Choroid plexus epithelial cell (primary cell): ENCODE measurements at regions not wholly inside any gene's neighbourhood (a gene's known extent, or its start where the extent isn't known, plus 50 kb on each side); places are given as distances from the start of the nearest gene placed in this dataset.
A peak's percentile ranks its signal among the peaks of the same experiment; 100 is the strongest.

Source experiments
- DNase-seq: peaks from one replicate; pipeline ENCODE4 v3.0.0-alpha.2; 2010; ENCODE audit warnings: low read depth
- H3K4me3 ChIP-seq: 2 replicates; pipeline ENCODE4 v1.5.1; 2011; ENCODE audit warnings: low read depth, mild to moderate bottlenecking, control low read depth, low read length, moderate library complexity
- CTCF ChIP-seq: conservative IDR thresholded peaks from 2 replicates; pipeline ENCODE4 v1.5.1; 2011; ENCODE audit warnings: low read depth, mild to moderate bottlenecking, control low read depth, inconsistent platforms, low read length, moderate library complexity

- DNase-seq, result no peak
- H3K4me3 ChIP-seq, result no peak overlapping the region
- no peak for TF ChIP-seq CTCF
Observed at GRCh38 chrX:20500171-20500865, 233.6 kb upstream of the RPS6KA3 start.

GRCh38 chrX:20499763-20500162 lies 233.1 kb upstream of the RPS6KA3 start:
- no peak overlapping the region for H3K4me3 ChIP-seq
- DNase-seq, result no peak
- no peak for TF ChIP-seq CTCF

- no peak overlapping the region for H3K4me3 ChIP-seq
- no peak for TF ChIP-seq CTCF
- no peak for DNase-seq
Observed at GRCh38 chrX:20498851-20499635, 232.3 kb upstream of the RPS6KA3 start.

GRCh38 chrX:20495575-20495974 lies 228.9 kb upstream of the RPS6KA3 start:
- TF ChIP-seq CTCF, result no peak
- DNase-seq, result no peak
- no peak overlapping the region for H3K4me3 ChIP-seq

- TF ChIP-seq CTCF, result no peak
- H3K4me3 ChIP-seq, result no peak overlapping the region
- no peak for DNase-seq
Observed at GRCh38 chrX:20488473-20488872, 221.8 kb upstream of the RPS6KA3 start.

- peak; percentile 34 for DNase-seq
- no peak for TF ChIP-seq CTCF
- H3K4me3 ChIP-seq, result no peak overlapping the region
Observed at GRCh38 chrX:20487227-20487626, 220.5 kb upstream of the RPS6KA3 start.
